ENCODE measurements at regions not wholly inside any gene's neighbourhood (a gene's known extent, or its start where the extent isn't known, plus 50 kb on each side); places are given as distances from the start of the nearest gene placed in this dataset.
A peak's percentile ranks its signal among the peaks of the same experiment; 100 is the strongest.

- TF ChIP-seq FOXM1 (IDR thresholded peaks at IDR 0.05; ENCODE audit: borderline replicate concordance, low read depth) (no peak), CREB1 (IDR thresholded peaks at IDR 0.05; ENCODE audit: low read depth) (no peak)
Measured at GRCh38 chrX:95218976-95219375, 1465.7 kb upstream of the DIAPH2 start.

- TF ChIP-seq, protein P1, sequence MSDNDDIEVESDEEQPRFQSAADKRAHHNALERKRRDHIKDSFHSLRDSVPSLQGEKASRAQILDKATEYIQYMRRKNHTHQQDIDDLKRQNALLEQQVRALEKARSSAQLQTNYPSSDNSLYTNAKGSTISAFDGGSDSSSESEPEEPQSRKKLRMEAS (IDR thresholded peaks at IDR 0.05): no peak
- TF ChIP-seq REST (IDR thresholded peaks at IDR 0.05; ENCODE audit: low read depth) (no peak), NFIC (IDR thresholded peaks at IDR 0.05) (no peak), FOXM1 (IDR thresholded peaks at IDR 0.05; ENCODE audit: borderline replicate concordance, low read depth) (no peak), CREB1 (IDR thresholded peaks at IDR 0.05; ENCODE audit: low read depth) (no peak), YY1 (IDR thresholded peaks at IDR 0.05; ENCODE audit: low read depth) (no peak), CEBPB (IDR thresholded peaks at IDR 0.05) (no peak), ZBTB7A (IDR thresholded peaks at IDR 0.05; ENCODE audit: low read depth) (no peak), RAD21 (IDR thresholded peaks at IDR 0.05; ENCODE audit: low read depth) (no peak)
Measured at GRCh38 chrX:95248386-95248785, 1436.3 kb upstream of the DIAPH2 start.

DNA sequence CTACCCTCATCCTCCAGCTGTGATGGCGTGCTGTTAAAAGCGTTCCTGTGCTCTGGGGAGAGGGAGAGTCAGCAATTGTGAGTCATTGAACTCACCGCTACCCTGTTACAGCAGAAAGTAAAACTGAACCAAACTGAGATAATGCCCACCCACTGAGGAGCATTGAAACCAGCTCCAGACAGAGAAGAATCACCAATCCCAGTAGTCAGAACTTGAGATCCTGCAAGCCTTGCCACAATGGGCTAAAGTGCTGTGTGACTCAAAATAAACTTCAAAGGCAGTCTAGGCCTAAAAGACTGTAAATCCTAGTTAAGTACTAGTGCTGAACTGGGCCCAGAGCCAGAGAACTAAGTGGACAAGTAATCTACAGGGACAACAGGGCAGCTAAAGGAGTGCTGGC lies 1394.2 kb upstream of the DIAPH2 start:
- TF ChIP-seq ZBTB7A (IDR thresholded peaks at IDR 0.05; ENCODE audit: low read depth) (no peak), RAD21 (IDR thresholded peaks at IDR 0.05; ENCODE audit: low read depth) (no peak), USF1 (IDR thresholded peaks at IDR 0.05) (no peak), EGR1 (IDR thresholded peaks at IDR 0.05) (no peak), REST (IDR thresholded peaks at IDR 0.05; ENCODE audit: low read depth) (no peak), CEBPB (IDR thresholded peaks at IDR 0.05) (no peak), EP300 (IDR thresholded peaks at IDR 0.05; ENCODE audit: borderline replicate concordance) (no peak), NFIC (IDR thresholded peaks at IDR 0.05) (no peak), CREB1 (IDR thresholded peaks at IDR 0.05; ENCODE audit: low read depth) (no peak), TAF1 (IDR thresholded peaks at IDR 0.05; ENCODE audit: low read depth) (no peak), YY1 (IDR thresholded peaks at IDR 0.05; ENCODE audit: low read depth) (no peak), TEAD4 (IDR thresholded peaks at IDR 0.05) (no peak), TCF12 (IDR thresholded peaks at IDR 0.05; ENCODE audit: low read depth) (no peak), FOXM1 (IDR thresholded peaks at IDR 0.05; ENCODE audit: borderline replicate concordance, low read depth) (no peak)
- TF ChIP-seq, protein P1 (IDR thresholded peaks at IDR 0.05): no peak

GRCh38 chrX:95291561-95291960 lies 1393.1 kb upstream of the DIAPH2 start:
- TF ChIP-seq EGR1 (IDR thresholded peaks at IDR 0.05) (no peak), CEBPB (IDR thresholded peaks at IDR 0.05) (no peak), FOXM1 (IDR thresholded peaks at IDR 0.05; ENCODE audit: borderline replicate concordance, low read depth) (no peak), NFIC (IDR thresholded peaks at IDR 0.05) (no peak), RAD21 (IDR thresholded peaks at IDR 0.05; ENCODE audit: low read depth) (no peak), TEAD4 (IDR thresholded peaks at IDR 0.05) (no peak), USF1 (IDR thresholded peaks at IDR 0.05) (no peak), ZBTB7A (IDR thresholded peaks at IDR 0.05; ENCODE audit: low read depth) (no peak), REST (IDR thresholded peaks at IDR 0.05; ENCODE audit: low read depth) (no peak), EP300 (IDR thresholded peaks at IDR 0.05; ENCODE audit: borderline replicate concordance) (no peak), YY1 (IDR thresholded peaks at IDR 0.05; ENCODE audit: low read depth) (no peak)
- TF ChIP-seq, protein P1 (IDR thresholded peaks at IDR 0.05): no peak

DNA sequence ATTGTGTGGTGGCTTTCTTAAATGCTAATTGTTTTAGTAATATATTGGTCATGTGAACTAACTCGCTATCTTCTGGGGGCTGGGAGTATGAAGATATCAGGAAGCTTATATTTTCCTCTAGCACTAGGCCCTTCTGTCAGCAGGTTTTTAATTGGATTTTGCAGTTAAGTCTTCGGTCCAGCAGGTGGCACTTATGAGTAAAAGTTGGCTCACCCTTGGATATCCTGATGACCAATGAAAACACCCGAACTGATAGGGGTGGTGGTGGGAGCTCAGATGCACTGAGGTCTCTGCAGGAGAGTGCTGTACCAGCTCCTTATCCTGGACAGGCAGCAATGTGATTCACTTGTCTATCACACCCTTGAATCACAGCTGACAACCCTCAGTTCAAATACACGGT lies 1365.8 kb upstream of the DIAPH2 start:
- no peak for TF ChIP-seq CREB1 (IDR thresholded peaks at IDR 0.05; ENCODE audit: low read depth)
- TF ChIP-seq RAD21 (IDR thresholded peaks at IDR 0.05; ENCODE audit: low read depth): peak; percentile 39; the same call in 1 of the 2 replicates

All from Ishikawa (cell line).